Glutamatergic neuron (in vitro differentiated cells): ENCODE measurements at regions not wholly inside any gene's neighbourhood (a gene's known extent, or its start where the extent isn't known, plus 50 kb on each side); places are given as distances from the start of the nearest gene placed in this dataset.
"Not testable (repeated sequence)": the region's sequence is repeated elsewhere in the genome, so short reads cannot be mapped to it uniquely, and the experiment has no call there.

ENCODE experiments used
- DNase-seq: peaks from one replicate; pipeline ENCODE4 v3.0.0; 2022
- H3K27ac Mint-ChIP-seq: one replicate; pipeline ENCODE4 v1.8.0; 2020; ENCODE audit warnings: mild to moderate bottlenecking, mixed read lengths, inconsistent platforms; ENCODE audit not compliant: unreplicated experiment
- H3K27me3 Mint-ChIP-seq: one replicate; pipeline ENCODE4 v1.8.0; 2020; ENCODE audit warnings: mild to moderate bottlenecking, moderate library complexity, mixed read lengths, inconsistent platforms; ENCODE audit not compliant: unreplicated experiment
- H3K36me3 Mint-ChIP-seq: one replicate; pipeline ENCODE4 v1.8.0; 2020; ENCODE audit warnings: mild to moderate bottlenecking, mixed read lengths, inconsistent platforms; ENCODE audit not compliant: unreplicated experiment
- H3K4me1 Mint-ChIP-seq: one replicate; pipeline ENCODE4 v1.8.0; 2020; ENCODE audit warnings: mild to moderate bottlenecking, low read depth, mixed read lengths, inconsistent platforms; ENCODE audit not compliant: unreplicated experiment
- H3K4me3 Mint-ChIP-seq: one replicate; pipeline ENCODE4 v1.8.0; 2020; ENCODE audit warnings: mild to moderate bottlenecking, mixed read lengths, inconsistent platforms; ENCODE audit not compliant: unreplicated experiment
- H3K9me3 Mint-ChIP-seq: one replicate; pipeline ENCODE4 v1.8.0; 2020; ENCODE audit warnings: mild to moderate bottlenecking, moderate library complexity, mixed read lengths, inconsistent platforms; ENCODE audit not compliant: unreplicated experiment
- CTCF ChIP-seq: fragments of 200-600 bp; sonication (generic); IDR thresholded peaks from one replicate; pipeline ENCODE4 v1.5.0; 2021; ENCODE audit not compliant: partially characterized antibody, unreplicated experiment

GRCh38 chr17:77833769-77834168 lies 124.7 kb upstream of the TNRC6C start:
- Mint-ChIP-seq H3K4me3 (no peak overlapping the region), H3K4me1 (peaks cover 26% of the 10 kb centered on the region), H3K9me3 (peaks cover 15% of the 10 kb centered on the region), H3K27ac (no peak overlapping the region), H3K36me3 (peaks cover 5% of the 10 kb centered on the region), H3K27me3 (peaks cover 10% of the 10 kb centered on the region)
- no peak for DNase-seq
- no peak for TF ChIP-seq CTCF

- H3K4me1 Mint-ChIP-seq = peaks cover 24% of the 10 kb centered on the region
- no peak for DNase-seq
- H3K27me3 Mint-ChIP-seq = peaks cover 9% of the 10 kb centered on the region
- H3K4me3 Mint-ChIP-seq = no peak overlapping the region
- no peak overlapping the region for H3K27ac Mint-ChIP-seq
- peaks cover 15% of the 10 kb centered on the region for H3K9me3 Mint-ChIP-seq
- TF ChIP-seq CTCF = no peak
- H3K36me3 Mint-ChIP-seq = peaks cover 5% of the 10 kb centered on the region
These were observed 124.1 kb upstream of the TNRC6C start for GRCh38 chr17:77834170-77835115.

GRCh38 chr17:77836557-77837041 lies 121.9 kb upstream of the TNRC6C start:
- Mint-ChIP-seq H3K36me3 (peaks cover 2% of the 10 kb centered on the region), H3K4me1 (peaks cover 16% of the 10 kb centered on the region), H3K4me3 (no peak overlapping the region), H3K9me3 (peaks cover 7% of the 10 kb centered on the region), H3K27ac (no peak overlapping the region), H3K27me3 (peaks cover 5% of the 10 kb centered on the region)
- TF ChIP-seq CTCF = no peak
- DNase-seq = no peak

- H3K36me3 Mint-ChIP-seq, H3K27ac Mint-ChIP-seq, H3K9me3 Mint-ChIP-seq, H3K4me3 Mint-ChIP-seq, DNase-seq, H3K27me3 Mint-ChIP-seq: not testable (repeated sequence)
- H3K4me1 Mint-ChIP-seq = peaks cover 13% of the 10 kb centered on the region
These were observed 121.4 kb upstream of the TNRC6C start for GRCh38 chr17:77837072-77837471.

- Mint-ChIP-seq H3K27me3 (peaks cover 5% of the 10 kb centered on the region), H3K4me1 (peaks cover 10% of the 10 kb centered on the region), H3K27ac (no peak overlapping the region), H3K9me3 (peaks cover 7% of the 10 kb centered on the region), H3K36me3 (no peaks in the 10 kb centered on the region), H3K4me3 (no peak overlapping the region)
- no peak for DNase-seq
- no peak for TF ChIP-seq CTCF
These were observed 120.6 kb upstream of the TNRC6C start for GRCh38 chr17:77837917-77838316.
